SK-N-SH treated with all-trans-retinoic acid at 6 μM for 48 hours (cell line): ENCODE measurements at regions not wholly inside any gene's neighbourhood (a gene's known extent, or its start where the extent isn't known, plus 50 kb on each side); places are given as distances from the start of the nearest gene placed in this dataset.

Source experiments
- ATAC-seq: fragments of 200-7000 bp; cut with Tn5 transposase; 3 replicates; pipeline ENCODE4 v1.9.1; 2020; ENCODE audit warnings: mild to moderate bottlenecking, moderate library complexity
- BACH2 ChIP-seq: fragments of 250-450 bp; sonication (Bioruptor Pico); IDR thresholded peaks from 2 replicates; pipeline ENCODE4 v1.9.0; 2021; ENCODE audit warnings: mild to moderate bottlenecking, borderline replicate concordance
- CSDC2 ChIP-seq: fragments of 250-450 bp; sonication (Bioruptor Pico); IDR thresholded peaks from 2 replicates; pipeline ENCODE4 v1.5.0; 2020; ENCODE audit warnings: mild to moderate bottlenecking, moderate library complexity
- CSRNP3 ChIP-seq: fragments of 250-450 bp; sonication (Bioruptor Pico); IDR thresholded peaks from 2 replicates; pipeline ENCODE4 v1.5.1; 2021; ENCODE audit warnings: mild to moderate bottlenecking, moderate library complexity
- GLIS3 ChIP-seq: fragments of 250-450 bp; sonication (Bioruptor Pico); IDR thresholded peaks from 2 replicates; pipeline ENCODE4 v1.5.0; 2020; ENCODE audit warnings: mild to moderate bottlenecking, moderate library complexity
- ISL1 ChIP-seq: fragments of 250-450 bp; sonication (Bioruptor Pico); IDR thresholded peaks from 2 replicates; pipeline ENCODE4 v2.1.2; 2022; ENCODE audit warnings: mild to moderate bottlenecking, moderate library complexity
- OSR1 ChIP-seq: fragments of 250-450 bp; sonication (Bioruptor Pico); IDR thresholded peaks from 2 replicates; pipeline ENCODE4 v1.8.0; 2022; ENCODE audit warnings: moderate library complexity, mild to moderate bottlenecking, inconsistent platforms
- PATZ1 ChIP-seq: fragments of 250-450 bp; sonication (Bioruptor Pico); IDR thresholded peaks from 2 replicates; pipeline ENCODE4 v1.8.0; 2020; ENCODE audit warnings: mild to moderate bottlenecking, moderate library complexity, borderline replicate concordance
- POU6F1 ChIP-seq: fragments of 250-450 bp; sonication (Bioruptor Pico); IDR thresholded peaks from 2 replicates; pipeline ENCODE4 v1.8.0; 2021; ENCODE audit warnings: low read depth, mild to moderate bottlenecking, moderate library complexity, borderline replicate concordance
- PPARA ChIP-seq: fragments of 250-450 bp; sonication (Bioruptor Pico); IDR thresholded peaks from 2 replicates; pipeline ENCODE4 v1.5.0; 2020; ENCODE audit warnings: mild to moderate bottlenecking, borderline replicate concordance
- RARB ChIP-seq: fragments of 250-450 bp; sonication (Bioruptor Pico); IDR thresholded peaks from 2 replicates; pipeline ENCODE4 v1.8.0; 2021; ENCODE audit warnings: mild to moderate bottlenecking, moderate library complexity
- SNAI2 ChIP-seq: fragments of 250-450 bp; sonication (Bioruptor Pico); IDR thresholded peaks from 2 replicates; pipeline ENCODE4 v1.5.0; 2020; ENCODE audit warnings: mild to moderate bottlenecking, moderate library complexity
- TCF4 ChIP-seq: fragments of 250-450 bp; sonication (Bioruptor Pico); IDR thresholded peaks from 2 replicates; pipeline ENCODE4 v1.8.0; 2021; ENCODE audit warnings: mild to moderate bottlenecking, moderate library complexity, borderline replicate concordance
- TOX ChIP-seq: fragments of 250-450 bp; sonication (Bioruptor Pico); IDR thresholded peaks from 2 replicates; pipeline ENCODE4 v1.8.0; 2021; ENCODE audit warnings: mild to moderate bottlenecking, moderate library complexity, borderline replicate concordance
- TSHZ2 ChIP-seq: fragments of 250-450 bp; sonication (Bioruptor Pico); IDR thresholded peaks from 2 replicates; pipeline ENCODE4 v1.5.0; 2020; ENCODE audit warnings: mild to moderate bottlenecking, moderate library complexity
- ZFP3 ChIP-seq: fragments of 250-450 bp; sonication (Bioruptor Pico); IDR thresholded peaks from 2 replicates; pipeline ENCODE4 v1.5.0; 2020; ENCODE audit warnings: mild to moderate bottlenecking, moderate library complexity
- ZNF565 ChIP-seq: fragments of 450-650 bp; formaldehyde crosslinking; conservative IDR thresholded peaks from 2 replicates; pipeline ENCODE4 v1.5.0; 2020; ENCODE audit warnings: low read depth, mild to moderate bottlenecking, moderate library complexity
- ZNF70 ChIP-seq: fragments of 450-650 bp; formaldehyde crosslinking; IDR thresholded peaks from 2 replicates; pipeline ENCODE4 v1.5.0; 2020; ENCODE audit warnings: mild to moderate bottlenecking, moderate library complexity
- ZNF8 ChIP-seq: fragments of 450-650 bp; formaldehyde crosslinking; IDR thresholded peaks from 2 replicates; pipeline ENCODE4 v1.5.0; 2020; ENCODE audit warnings: mild to moderate bottlenecking, moderate library complexity

- no peak for ATAC-seq
- TF ChIP-seq ISL1 (CRISPR knock-in tag) (peak; percentile 41; the same call in 1 of the 2 replicates), BACH2 (CRISPR knock-in tag) (no peak)
Observed at GRCh38 chr4:59068722-59069418, 1958.7 kb upstream of the IGFBP7 start.

GRCh38 chr4:59086410-59086809, 1976.2 kb upstream of the IGFBP7 start:
- ATAC-seq, result no peak
- TF ChIP-seq ZNF565 (CRISPR knock-in tag) (no peak), TSHZ2 (CRISPR knock-in tag) (no peak), POU6F1 (no peak), GLIS3 (CRISPR knock-in tag) (no peak), BACH2 (CRISPR knock-in tag) (no peak), ZNF70 (CRISPR knock-in tag) (no peak), ISL1 (CRISPR knock-in tag) (no peak), CSDC2 (CRISPR knock-in tag) (no peak), PPARA (CRISPR knock-in tag) (no peak), SNAI2 (CRISPR knock-in tag) (no peak), TCF4 (no peak), PATZ1 (CRISPR knock-in tag) (no peak), OSR1 (CRISPR knock-in tag) (no peak)

- no peak for ATAC-seq
- TF ChIP-seq GLIS3 (CRISPR knock-in tag), result no peak
- no peak for TF ChIP-seq CSRNP3 (CRISPR knock-in tag)
- TF ChIP-seq PATZ1 (CRISPR knock-in tag), result no peak
- no peak for TF ChIP-seq TCF4
- no peak for TF ChIP-seq ZNF8
- TF ChIP-seq TSHZ2 (CRISPR knock-in tag), result no peak
- no peak for TF ChIP-seq POU6F1
- no peak for TF ChIP-seq BACH2 (CRISPR knock-in tag)
- no peak for TF ChIP-seq RARB (CRISPR knock-in tag)
- no peak for TF ChIP-seq TOX (CRISPR knock-in tag)
- TF ChIP-seq PPARA (CRISPR knock-in tag), result no peak
- TF ChIP-seq OSR1 (CRISPR knock-in tag), result no peak
- no peak for TF ChIP-seq ZFP3 (CRISPR knock-in tag)
Observed at GRCh38 chr4:59091146-59092142, 1981.3 kb upstream of the IGFBP7 start.
